Body of pancreas (tissue), 4 donors: ENCODE measurements at regions not wholly inside any gene's neighbourhood (a gene's known extent, or its start where the extent isn't known, plus 50 kb on each side); places are given as distances from the start of the nearest gene placed in this dataset.
A peak's percentile ranks its signal among the peaks of the same experiment; 100 is the strongest.

Experiments used
- ATAC-seq: fragments of 150-250 bp; one replicate; pipeline ENCODE4 v1.9.1; 2016
- DNase-seq, 4 donors: peaks; one replicate each; pipeline ENCODE4 v3.0.0-alpha.2; 2019
- H3K27ac ChIP-seq, 4 donors: fragments of 200-600 bp; sonication (generic); 1 replicate in 3 of 4; 2 replicates in 1 of 4; pipeline versions ENCODE4 v1.5.1 to v1.6.1; 2016 to 2019; ENCODE audit warnings: mild to moderate bottlenecking in 1 of 4, mixed read lengths in 1 of 4, moderate library complexity in 1 of 4
- H3K27me3 ChIP-seq, 2 donors: fragments of 200-600 bp; sonication (generic); one replicate each; pipeline ENCODE4 v1.6.0; 2016; ENCODE audit warnings: mild to moderate bottlenecking in 1 of 2
- H3K36me3 ChIP-seq, 2 donors: fragments of 200-600 bp; sonication (generic); replicated peaks in 1 of 2; 2 replicates each; pipeline ENCODE4 v1.5.1; 2016; ENCODE audit warnings: low read depth in 2 of 2; ENCODE audit not compliant: insufficient read depth in 1 of 2
- H3K4me1 ChIP-seq: fragments of 200-600 bp; sonication (generic); one replicate; pipeline ENCODE4 v1.6.0; 2016
- H3K4me3 ChIP-seq, 2 donors: fragments of 200-600 bp; sonication (generic); 1 replicate in 1 of 2; 2 replicates in 1 of 2; pipeline ENCODE4 v1.5.1; 2016 to 2019
- H3K9me3 ChIP-seq, 3 donors: fragments of 200-600 bp; sonication (generic); 1 replicate in 2 of 3; 2 replicates in 1 of 3; pipeline ENCODE4 v1.5.1; 2016
- POLR2A ChIP-seq, 3 donors: fragments of 450-650 bp; IDR thresholded peaks; one replicate each; pipeline ENCODE4 v1.6.1; 2016; ENCODE audit warnings: antibody characterized with exemption in 3 of 3, mild to moderate bottlenecking in 2 of 3
- whole genome bisulfite sequencing, 2 donors: methylation state at CpG; one replicate each; pipeline ENCODE4 v1.1.5; 2017; 5-methylcytosine and 5-hydroxymethylcytosine counted together
- intact Hi-C: fragments of 100-400 bp; cut with DNase I; formaldehyde crosslinking; loops from one replicate; pipeline ENCODE4 v1.15.1; 2023
- TF ChIP-seq, protein P1 (sequence below), 7 experiments: fragments of 450-650 bp in 4 of 7; fragments of 200-600 bp in 3 of 7; sonication (generic) in 3 of 7; IDR thresholded peaks; one replicate each; pipeline ENCODE4 v1.5.1; 2016 to 2019; ENCODE audit warnings: antibody characterized with exemption in 7 of 7

- H3K36me3 ChIP-seq, result no peaks in the 10 kb centered on the region
- H3K9me3 ChIP-seq, result no peaks in the 10 kb centered on the region
- 71 to 76% methylated on average over 4 of the region's 4 CpGs for WGBS, 2 donors
- no peak for DNase-seq
- no peaks in the 10 kb centered on the region for H3K4me1 ChIP-seq
- no peak for TF ChIP-seq POLR2A (IDR thresholded peaks at IDR 0.05)
- TF ChIP-seq, protein P1, sequence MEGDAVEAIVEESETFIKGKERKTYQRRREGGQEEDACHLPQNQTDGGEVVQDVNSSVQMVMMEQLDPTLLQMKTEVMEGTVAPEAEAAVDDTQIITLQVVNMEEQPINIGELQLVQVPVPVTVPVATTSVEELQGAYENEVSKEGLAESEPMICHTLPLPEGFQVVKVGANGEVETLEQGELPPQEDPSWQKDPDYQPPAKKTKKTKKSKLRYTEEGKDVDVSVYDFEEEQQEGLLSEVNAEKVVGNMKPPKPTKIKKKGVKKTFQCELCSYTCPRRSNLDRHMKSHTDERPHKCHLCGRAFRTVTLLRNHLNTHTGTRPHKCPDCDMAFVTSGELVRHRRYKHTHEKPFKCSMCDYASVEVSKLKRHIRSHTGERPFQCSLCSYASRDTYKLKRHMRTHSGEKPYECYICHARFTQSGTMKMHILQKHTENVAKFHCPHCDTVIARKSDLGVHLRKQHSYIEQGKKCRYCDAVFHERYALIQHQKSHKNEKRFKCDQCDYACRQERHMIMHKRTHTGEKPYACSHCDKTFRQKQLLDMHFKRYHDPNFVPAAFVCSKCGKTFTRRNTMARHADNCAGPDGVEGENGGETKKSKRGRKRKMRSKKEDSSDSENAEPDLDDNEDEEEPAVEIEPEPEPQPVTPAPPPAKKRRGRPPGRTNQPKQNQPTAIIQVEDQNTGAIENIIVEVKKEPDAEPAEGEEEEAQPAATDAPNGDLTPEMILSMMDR (IDR thresholded peaks at IDR 0.05), result no peak
- no peaks in the 10 kb centered on the region for H3K27me3 ChIP-seq
- intact Hi-C loops, result no loop called here
- no peak overlapping the region for H3K4me3 ChIP-seq
- no peak overlapping the region for H3K27ac ChIP-seq
- ATAC-seq, result no peak
These were observed 170.8 kb upstream of the ADAMTS16 start for GRCh38 chr5:4969351-4969750.

DNA sequence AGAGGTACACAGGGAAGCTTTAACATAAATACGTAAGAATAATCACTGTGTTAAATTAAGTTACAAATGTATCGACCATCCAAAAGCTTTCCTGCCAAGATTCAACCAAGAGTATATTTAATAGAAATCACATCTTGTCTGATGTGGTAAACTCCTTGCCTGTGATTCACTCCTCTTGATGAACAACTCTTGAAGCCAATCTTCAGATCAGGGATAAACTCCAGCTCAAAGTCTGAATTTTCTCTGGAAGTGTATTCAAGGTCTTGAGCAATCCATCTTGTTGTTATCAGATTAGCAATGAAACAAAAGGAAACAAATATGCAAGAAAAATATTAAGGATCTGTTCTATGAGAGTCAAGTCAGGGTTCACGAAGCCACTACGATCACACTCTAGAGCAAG lies 170.0 kb upstream of the ADAMTS16 start:
- no peak for ATAC-seq
- Histone ChIP-seq H3K36me3 (no peaks in the 10 kb centered on the region), H3K4me3 (no peak overlapping the region), H3K27ac (no peak overlapping the region), H3K4me1 (no peaks in the 10 kb centered on the region), H3K9me3 (no peaks in the 10 kb centered on the region), H3K27me3 (no peaks in the 10 kb centered on the region)
- no peak for DNase-seq
- WGBS, 2 donors, result 80 to 82% methylated on average over 4 of the region's 4 CpGs
- TF ChIP-seq, protein P1 (IDR thresholded peaks at IDR 0.05), result no peak
- TF ChIP-seq POLR2A (IDR thresholded peaks at IDR 0.05), result no peak
- intact Hi-C loops, result no loop called here

- no peak for TF ChIP-seq POLR2A (IDR thresholded peaks at IDR 0.05)
- TF ChIP-seq, protein P1 (IDR thresholded peaks at IDR 0.05), result no peak
- no peak for DNase-seq
These were observed 163.2 kb upstream of the ADAMTS16 start for GRCh38 chr5:4976902-4977301.

DNA sequence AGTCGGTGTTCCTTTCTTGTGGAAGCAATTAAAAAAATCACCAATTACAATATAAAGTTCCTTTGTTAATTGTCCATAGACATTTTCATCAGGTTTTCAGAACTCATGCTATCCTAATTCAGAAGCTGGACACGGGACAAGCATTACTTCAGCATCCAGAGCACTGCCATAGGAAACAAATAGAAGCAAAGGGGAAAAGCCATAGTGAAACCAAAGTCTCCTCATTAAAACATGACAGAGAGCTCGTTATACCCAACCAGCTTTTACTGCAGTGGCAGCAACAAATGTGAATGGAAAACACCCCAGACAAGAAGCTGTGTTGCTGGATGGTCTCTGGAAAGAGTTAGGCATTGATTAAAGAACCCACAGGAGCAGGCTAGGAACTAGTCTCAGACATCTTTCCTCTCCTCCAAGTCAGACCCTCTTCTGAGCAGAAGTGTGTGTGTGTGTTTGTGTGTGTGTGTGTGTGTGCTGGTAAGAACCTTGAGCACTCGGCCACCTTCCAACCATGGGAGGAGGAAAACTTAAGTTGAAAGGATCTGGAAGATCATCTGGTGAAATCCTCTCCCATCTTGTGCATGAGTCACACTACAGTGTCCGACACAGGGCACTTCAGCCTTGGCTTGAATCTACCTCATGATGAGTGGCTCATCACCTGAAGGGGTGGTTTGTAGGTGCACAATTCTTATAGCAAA lies 162.6 kb upstream of the ADAMTS16 start:
- Histone ChIP-seq H3K9me3 (no peaks in the 10 kb centered on the region), H3K4me3 (no peak overlapping the region), H3K27ac (no peak overlapping the region), H3K27me3 (no peaks in the 10 kb centered on the region), H3K4me1 (no peaks in the 10 kb centered on the region), H3K36me3 (no peaks in the 10 kb centered on the region)
- WGBS, 2 donors, result 36 to 40% methylated on average over 5 of the region's 5 CpGs
- TF ChIP-seq, protein P1 (IDR thresholded peaks at IDR 0.05), result no peak
- TF ChIP-seq POLR2A (IDR thresholded peaks at IDR 0.05), result no peak
- intact Hi-C loops, result no loop called here
- ATAC-seq, result no peak
- DNase-seq, result no peak

More at GRCh38 chr5:4976902-4977301, 163.2 kb upstream of the ADAMTS16 start:
- H3K36me3 ChIP-seq, result no peaks in the 10 kb centered on the region
- H3K27ac ChIP-seq, result peak overlapping the region in 1 of 4 donors; percentile 36
- ATAC-seq, result peak; percentile 60
- no peaks in the 10 kb centered on the region for H3K9me3 ChIP-seq
- 35 to 36% methylated on average over 1 of the region's 1 CpG for WGBS, 2 donors
- no peaks in the 10 kb centered on the region for H3K4me1 ChIP-seq
- H3K27me3 ChIP-seq, result no peaks in the 10 kb centered on the region
- intact Hi-C loops, result no loop called here
- H3K4me3 ChIP-seq, result no peak overlapping the region

GRCh38 chr5:4980201-4980600 lies 159.9 kb upstream of the ADAMTS16 start:
- DNase-seq, result no peak
- H3K4me3 ChIP-seq, result no peak overlapping the region
- no peak for ATAC-seq
- TF ChIP-seq, protein P1 (IDR thresholded peaks at IDR 0.05), result no peak
- no peak for TF ChIP-seq POLR2A (IDR thresholded peaks at IDR 0.05)
- no peaks in the 10 kb centered on the region for H3K9me3 ChIP-seq
- no peaks in the 10 kb centered on the region for H3K27me3 ChIP-seq
- no peak overlapping the region for H3K27ac ChIP-seq
- no peaks in the 10 kb centered on the region for H3K4me1 ChIP-seq
- WGBS, 2 donors, result 75% methylated on average over 5 of the region's 5 CpGs
- intact Hi-C loops, result no loop called here
- no peaks in the 10 kb centered on the region for H3K36me3 ChIP-seq
